Osteocyte (in vitro differentiated cells): ENCODE measurements at regions not wholly inside any gene's neighbourhood (a gene's known extent, or its start where the extent isn't known, plus 50 kb on each side); places are given as distances from the start of the nearest gene placed in this dataset.
"Not testable (repeated sequence)": the region's sequence is repeated elsewhere in the genome, so short reads cannot be mapped to it uniquely, and the experiment has no call there.

Source experiments
- DNase-seq: peaks from one replicate; pipeline ENCODE4 v3.0.0; 2021; ENCODE audit warnings: mixed read lengths; ENCODE audit not compliant: unreplicated experiment; ENCODE audit errors: extremely low spot score
- H3K27ac Mint-ChIP-seq: one replicate; pipeline ENCODE4 v1.8.0; 2021; ENCODE audit warnings: mild to moderate bottlenecking, mixed read lengths; ENCODE audit not compliant: unreplicated experiment
- H3K27me3 Mint-ChIP-seq: one replicate; pipeline ENCODE4 v1.8.0; 2021; ENCODE audit warnings: mixed read lengths; ENCODE audit not compliant: unreplicated experiment
- H3K36me3 Mint-ChIP-seq: one replicate; pipeline ENCODE4 v1.8.0; 2021; ENCODE audit warnings: mixed read lengths; ENCODE audit not compliant: unreplicated experiment
- H3K4me1 Mint-ChIP-seq: one replicate; pipeline ENCODE4 v1.8.0; 2021; ENCODE audit warnings: mixed read lengths; ENCODE audit not compliant: unreplicated experiment
- H3K4me3 Mint-ChIP-seq: one replicate; pipeline ENCODE4 v1.8.0; 2021; ENCODE audit warnings: mild to moderate bottlenecking, moderate library complexity, mixed read lengths; ENCODE audit not compliant: unreplicated experiment
- H3K9me3 Mint-ChIP-seq: one replicate; pipeline ENCODE4 v1.8.0; 2021; ENCODE audit warnings: mixed read lengths; ENCODE audit not compliant: unreplicated experiment
- CTCF ChIP-seq: fragments of 200-600 bp; sonication (generic); IDR thresholded peaks from 2 replicates; pipeline ENCODE4 v1.5.0; 2021; ENCODE audit warnings: antibody characterized with exemption, mild to moderate bottlenecking, moderate library complexity

GRCh38 chr2:84231478-84231877 lies 227.6 kb downstream of the SUCLG1 start:
- Mint-ChIP-seq H3K9me3 (no peaks in the 10 kb centered on the region), H3K27ac (no peak overlapping the region), H3K36me3 (no peaks in the 10 kb centered on the region), H3K4me3 (no peak overlapping the region), H3K4me1 (no peaks in the 10 kb centered on the region), H3K27me3 (no peaks in the 10 kb centered on the region)
- DNase-seq, result no peak
- no peak for TF ChIP-seq CTCF

- peaks cover 1% of the 10 kb centered on the region for H3K4me1 Mint-ChIP-seq
Measured at GRCh38 chr2:84224121-84224520, 235.0 kb downstream of the SUCLG1 start.

GRCh38 chr2:84223191-84223590 lies 235.9 kb downstream of the SUCLG1 start:
- no peak for TF ChIP-seq CTCF
- DNase-seq, result no peak
- Mint-ChIP-seq H3K4me3 (no peak overlapping the region), H3K4me1 (peaks cover 1% of the 10 kb centered on the region), H3K27me3 (peaks cover 2% of the 10 kb centered on the region), H3K27ac (no peak overlapping the region), H3K36me3 (no peaks in the 10 kb centered on the region), H3K9me3 (no peaks in the 10 kb centered on the region)

More at GRCh38 chr2:84224121-84224520, 235.0 kb downstream of the SUCLG1 start:
- Mint-ChIP-seq H3K9me3 (no peaks in the 10 kb centered on the region), H3K4me3 (no peak overlapping the region), H3K36me3 (no peaks in the 10 kb centered on the region), H3K27me3 (peaks cover 2% of the 10 kb centered on the region), H3K27ac (no peak overlapping the region)
- TF ChIP-seq CTCF, result no peak
- DNase-seq, result no peak

GRCh38 chr2:84221102-84221501 lies 238.0 kb downstream of the SUCLG1 start:
- H3K36me3 Mint-ChIP-seq, H3K4me3 Mint-ChIP-seq, DNase-seq, H3K9me3 Mint-ChIP-seq, H3K27ac Mint-ChIP-seq, H3K4me1 Mint-ChIP-seq, H3K27me3 Mint-ChIP-seq: not testable (repeated sequence)

- no peak overlapping the region for H3K27ac Mint-ChIP-seq
- H3K9me3 Mint-ChIP-seq, result no peaks in the 10 kb centered on the region
- H3K36me3 Mint-ChIP-seq, result no peaks in the 10 kb centered on the region
- H3K27me3 Mint-ChIP-seq, result peaks cover 4% of the 10 kb centered on the region
- no peak overlapping the region for H3K4me3 Mint-ChIP-seq
- H3K4me1 Mint-ChIP-seq, result no peaks in the 10 kb centered on the region
- no peak for TF ChIP-seq CTCF
- no peak for DNase-seq
Measured at GRCh38 chr2:84217456-84217855, 241.6 kb downstream of the SUCLG1 start.

GRCh38 chr2:84214455-84214854 lies 244.6 kb downstream of the SUCLG1 start:
- H3K36me3 Mint-ChIP-seq, result no peaks in the 10 kb centered on the region
- no peak for DNase-seq
- H3K4me1 Mint-ChIP-seq, result no peaks in the 10 kb centered on the region
- no peak overlapping the region for H3K4me3 Mint-ChIP-seq
- no peak for TF ChIP-seq CTCF
- H3K27ac Mint-ChIP-seq, result no peak overlapping the region
- peaks cover 2% of the 10 kb centered on the region for H3K27me3 Mint-ChIP-seq
- H3K9me3 Mint-ChIP-seq, result no peaks in the 10 kb centered on the region
